ENCODE measurements at regions not wholly inside any gene's neighbourhood (a gene's known extent, or its start where the extent isn't known, plus 50 kb on each side); places are given as distances from the start of the nearest gene placed in this dataset.

- TF ChIP-seq CTCF (IDR thresholded peaks at IDR 0.05): no peak
- TF ChIP-seq POLR2A (IDR thresholded peaks at IDR 0.05): no peak
- intact Hi-C loops (cut with DNase I): no loop called here
- no peak overlapping the region for H3K4me3 ChIP-seq
- no peak overlapping the region for H3K27ac ChIP-seq
- no peaks in the 10 kb centered on the region for H3K36me3 ChIP-seq
- WGBS, 2 donors: 76 to 79% methylated on average over 10 of the region's 10 CpGs
- no peaks in the 10 kb centered on the region for H3K9me3 ChIP-seq
- no peak for DNase-seq
- H3K27me3 ChIP-seq: no peaks in the 10 kb centered on the region
- H3K4me1 ChIP-seq: peaks cover 0 to 7% (median 0%) of the 10 kb centered on the region in 3 donors
Measured at GRCh38 chr7:69108097-69108496, 490.2 kb upstream of the AUTS2 start.

- WGBS, 2 donors: 11 to 31% methylated on average over 3 of the region's 3 CpGs
- no peak overlapping the region for H3K27ac ChIP-seq
- DNase-seq: no peak
- H3K4me1 ChIP-seq: peaks cover 0 to 7% (median 0%) of the 10 kb centered on the region in 3 donors
- H3K36me3 ChIP-seq: no peaks in the 10 kb centered on the region
- no peaks in the 10 kb centered on the region for H3K27me3 ChIP-seq
- TF ChIP-seq POLR2A (IDR thresholded peaks at IDR 0.05) (no peak), CTCF (IDR thresholded peaks at IDR 0.05) (no peak)
- H3K9me3 ChIP-seq: no peaks in the 10 kb centered on the region
- intact Hi-C loops (cut with DNase I): no loop called here
- H3K4me3 ChIP-seq: no peak overlapping the region
Measured at GRCh38 chr7:69109246-69109645, 489.0 kb upstream of the AUTS2 start.

GRCh38 chr7:69109879-69110278 lies 488.4 kb upstream of the AUTS2 start:
- no peaks in the 10 kb centered on the region for H3K9me3 ChIP-seq
- no peaks in the 10 kb centered on the region for H3K27me3 ChIP-seq
- no peaks in the 10 kb centered on the region for H3K36me3 ChIP-seq
- no peak for DNase-seq
- no peak for TF ChIP-seq CTCF (IDR thresholded peaks at IDR 0.05)
- no peak for TF ChIP-seq POLR2A (IDR thresholded peaks at IDR 0.05)
- H3K4me1 ChIP-seq: peaks cover 0 to 7% (median 0%) of the 10 kb centered on the region in 3 donors
- 81 to 88% methylated on average over 7 of the region's 7 CpGs for WGBS, 2 donors
- no peak overlapping the region for H3K4me3 ChIP-seq
- no peak overlapping the region for H3K27ac ChIP-seq
- intact Hi-C loops (cut with DNase I): no loop called here

- intact Hi-C loops (cut with DNase I): no loop called here
- no peak overlapping the region for H3K4me3 ChIP-seq
- H3K9me3 ChIP-seq: no peaks in the 10 kb centered on the region
- H3K4me1 ChIP-seq: peaks cover 0 to under 1% (median 0%) of the 10 kb centered on the region in 3 donors
- no peaks in the 10 kb centered on the region for H3K36me3 ChIP-seq
- no peak overlapping the region for H3K27ac ChIP-seq
- no peaks in the 10 kb centered on the region for H3K27me3 ChIP-seq
- no peak for TF ChIP-seq CTCF (IDR thresholded peaks at IDR 0.05)
- 74 to 84% methylated on average over 9 to 10 of the region's 10 CpGs for WGBS, 2 donors
- DNase-seq: no peak
Measured at GRCh38 chr7:69110450-69111050, 487.7 kb upstream of the AUTS2 start.

GRCh38 chr7:69114374-69114773 lies 483.9 kb upstream of the AUTS2 start:
- Histone ChIP-seq H3K36me3 (no peaks in the 10 kb centered on the region), H3K27ac (no peak overlapping the region), H3K4me1 (no peaks in the 10 kb centered on the region), H3K27me3 (no peaks in the 10 kb centered on the region), H3K4me3 (no peak overlapping the region), H3K9me3 (no peaks in the 10 kb centered on the region)
- no peak for DNase-seq
- TF ChIP-seq POLR2A (IDR thresholded peaks at IDR 0.05) (no peak), CTCF (IDR thresholded peaks at IDR 0.05) (no peak)
- WGBS, 2 donors: 21 to 29% methylated on average over 2 of the region's 2 CpGs
- intact Hi-C loops (cut with DNase I): no loop called here
